ENCODE measurements at regions not wholly inside any gene's neighbourhood (a gene's known extent, or its start where the extent isn't known, plus 50 kb on each side); places are given as distances from the start of the nearest gene placed in this dataset.

GRCh38 chr2:103512442-103512841 is 750.6 kb downstream of the TMEM182 start:
- TF ChIP-seq CTCF (IDR thresholded peaks at IDR 0.05) (no peak), REST (IDR thresholded peaks at IDR 0.05; ENCODE audit: insufficient read depth in 1 of 2, low read depth in 2 of 2, low read length in 1 of 2) (no peak), POLR2AphosphoS5 (IDR thresholded peaks at IDR 0.05; ENCODE audit: low read depth, low read length) (no peak), SIN3A (IDR thresholded peaks at IDR 0.05; ENCODE audit: borderline replicate concordance, insufficient read depth, low read depth, low read length) (no peak)

All from Panc1 (cell line).